ENCODE measurements at regions not wholly inside any gene's neighbourhood (a gene's known extent, or its start where the extent isn't known, plus 50 kb on each side); places are given as distances from the start of the nearest gene placed in this dataset.

DNA sequence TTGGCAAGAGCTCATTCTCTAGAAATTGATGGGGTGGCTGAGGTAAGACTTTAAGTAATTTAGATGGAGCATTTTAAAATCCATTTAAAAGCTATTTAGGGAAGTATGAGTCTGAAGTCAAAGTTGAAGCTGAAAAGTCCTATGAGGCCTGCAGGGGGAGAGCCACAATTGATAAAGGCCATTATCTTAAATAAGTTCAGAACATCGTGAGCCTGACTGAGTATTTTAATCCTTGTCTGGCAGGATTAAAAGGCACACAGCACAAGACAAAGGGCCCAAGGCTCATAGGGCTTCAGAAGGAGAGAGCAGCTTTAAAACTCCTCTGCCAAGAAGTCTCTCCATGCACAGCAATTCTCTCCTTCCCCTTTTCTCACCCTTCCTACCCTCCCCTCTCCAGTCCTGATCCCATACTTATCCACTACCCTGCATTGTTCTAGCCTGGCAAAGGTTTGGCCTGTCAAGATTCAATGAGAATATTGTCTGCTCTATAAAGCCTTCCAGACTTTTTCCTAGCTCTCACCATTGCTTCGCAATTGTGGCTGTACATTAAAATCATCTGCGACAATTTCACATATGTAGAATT lies 1312.9 kb downstream of the FAM181B start:
- TF ChIP-seq CEBPG (CRISPR knock-in tag; IDR thresholded peaks at IDR 0.05): no peak
- TF ChIP-seq MAX (IDR thresholded peaks at IDR 0.05): no peak
- TF ChIP-seq USF2 (IDR thresholded peaks at IDR 0.05; ENCODE audit: low read depth, low read length): no peak
- TF ChIP-seq USF2 (CRISPR knock-in tag; IDR thresholded peaks at IDR 0.05; ENCODE audit: borderline replicate concordance): no peak
- no peak for TF ChIP-seq ZNF841 (CRISPR knock-in tag; IDR thresholded peaks at IDR 0.05; ENCODE audit: borderline replicate concordance)
- TF ChIP-seq, protein P1, sequence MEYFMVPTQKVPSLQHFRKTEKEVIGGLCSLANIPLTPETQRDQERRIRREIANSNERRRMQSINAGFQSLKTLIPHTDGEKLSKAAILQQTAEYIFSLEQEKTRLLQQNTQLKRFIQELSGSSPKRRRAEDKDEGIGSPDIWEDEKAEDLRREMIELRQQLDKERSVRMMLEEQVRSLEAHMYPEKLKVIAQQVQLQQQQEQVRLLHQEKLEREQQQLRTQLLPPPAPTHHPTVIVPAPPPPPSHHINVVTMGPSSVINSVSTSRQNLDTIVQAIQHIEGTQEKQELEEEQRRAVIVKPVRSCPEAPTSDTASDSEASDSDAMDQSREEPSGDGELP (IDR thresholded peaks at IDR 0.05; ENCODE audit: borderline replicate concordance, low read depth): no peak
- no peak for TF ChIP-seq ZFP90 (CRISPR knock-in tag; IDR thresholded peaks at IDR 0.05; ENCODE audit: borderline replicate concordance)
